Thymus (tissue), 11 donors: ENCODE measurements at regions not wholly inside any gene's neighbourhood (a gene's known extent, or its start where the extent isn't known, plus 50 kb on each side); places are given as distances from the start of the nearest gene placed in this dataset.
"Not testable (repeated sequence)": the region's sequence is repeated elsewhere in the genome, so short reads cannot be mapped to it uniquely, and the experiment has no call there.

Source experiments
- DNase-seq, 9 donors: peaks; one replicate each; pipeline ENCODE4 v3.0.0-alpha.2; 2013; ENCODE audit warnings: low spot score in 9 of 9, low read depth in 6 of 9, missing footprints in 1 of 9
- H3K27ac ChIP-seq, 2 donors: one replicate each; pipeline ENCODE4 v1.5.1; 2013; ENCODE audit warnings: control low read depth in 1 of 2, low read depth in 1 of 2, low read length in 1 of 2, mild to moderate bottlenecking in 1 of 2, moderate library complexity in 1 of 2
- H3K27me3 ChIP-seq, 2 donors: one replicate each; pipeline ENCODE4 v1.5.1; 2013; ENCODE audit warnings: low read length in 1 of 2; ENCODE audit not compliant: control insufficient read depth in 2 of 2, insufficient read depth in 1 of 2
- H3K36me3 ChIP-seq, 2 donors: one replicate each; pipeline ENCODE4 v1.5.1; 2013; ENCODE audit warnings: low read length in 1 of 2, mild to moderate bottlenecking in 1 of 2, moderate library complexity in 1 of 2; ENCODE audit not compliant: control insufficient read depth in 2 of 2, insufficient read depth in 2 of 2
- H3K4me1 ChIP-seq, 2 donors: one replicate each; pipeline ENCODE4 v1.5.1; 2013; ENCODE audit warnings: low read length in 2 of 2; ENCODE audit not compliant: control insufficient read depth in 2 of 2, insufficient read depth in 2 of 2
- H3K4me3 ChIP-seq, 2 donors: one replicate each; pipeline ENCODE4 v1.5.1; 2013; ENCODE audit warnings: low read length in 2 of 2, control low read depth in 1 of 2, mild to moderate bottlenecking in 1 of 2
- H3K9me3 ChIP-seq, 2 donors: one replicate each; pipeline ENCODE4 v1.5.1; 2013; ENCODE audit warnings: low read length in 1 of 2, mild to moderate bottlenecking in 1 of 2; ENCODE audit not compliant: control insufficient read depth in 2 of 2, insufficient read depth in 1 of 2
- WGBS: extraction: QIAGEN DNeasy Blood & Tissue Kit; methylation state at CpG from one replicate; pipeline ENCODE4 v1.1.7; 2013; 5-methylcytosine and 5-hydroxymethylcytosine counted together
- donor health status: healthy.

DNA sequence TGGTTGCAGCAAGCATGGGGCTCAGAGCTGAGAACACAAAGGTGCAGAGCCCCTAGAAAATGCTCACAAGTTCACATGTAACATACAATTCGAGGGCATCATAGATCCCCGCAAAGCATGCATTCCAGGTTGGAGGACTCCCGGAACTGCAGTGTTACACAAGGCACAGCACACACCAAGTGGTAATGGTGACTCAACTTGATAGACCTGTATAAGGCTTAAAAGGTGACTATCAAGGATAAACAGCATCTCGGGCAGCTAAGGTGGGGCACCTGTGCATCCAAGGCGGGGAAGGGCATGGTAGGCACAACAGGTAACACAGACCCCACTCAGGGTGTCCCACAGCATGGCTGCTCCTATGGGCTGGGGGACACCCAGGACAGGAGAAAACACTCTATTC lies 167.3 kb downstream of the KLRB1 start:
- not testable (repeated sequence) for H3K4me3 ChIP-seq, DNase-seq, H3K9me3 ChIP-seq, H3K27ac ChIP-seq, H3K36me3 ChIP-seq, H3K27me3 ChIP-seq, H3K4me1 ChIP-seq
- 91% methylated on average over 5 of the region's 5 CpGs for WGBS

DNA sequence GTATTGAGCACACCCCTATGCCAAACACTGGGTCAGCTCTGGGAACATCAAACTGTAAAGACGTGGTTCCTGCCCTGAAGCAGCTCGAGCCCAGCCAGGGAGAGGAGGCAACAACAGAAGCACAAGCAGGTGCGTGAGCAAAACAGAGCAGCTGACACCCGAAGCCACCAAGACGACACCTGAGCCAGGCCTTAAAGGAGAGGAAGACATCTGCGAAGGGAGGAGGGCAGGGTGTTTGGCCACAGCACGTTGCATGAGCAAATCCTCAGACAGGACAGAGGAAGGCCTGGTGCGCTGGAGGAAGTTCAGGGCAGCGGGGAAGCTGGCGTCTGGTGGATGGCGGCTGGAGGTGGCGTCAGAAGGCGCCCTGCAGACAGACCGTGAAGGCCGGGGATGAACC lies 172.0 kb downstream of the KLRB1 start:
- 46% methylated on average over 8 of the region's 15 CpGs for WGBS
- H3K27ac ChIP-seq: peak overlapping the region in 1 of 2 donors; percentile 48
- not testable (repeated sequence) for H3K9me3 ChIP-seq, H3K4me3 ChIP-seq, DNase-seq, H3K27me3 ChIP-seq, H3K36me3 ChIP-seq, H3K4me1 ChIP-seq

DNA sequence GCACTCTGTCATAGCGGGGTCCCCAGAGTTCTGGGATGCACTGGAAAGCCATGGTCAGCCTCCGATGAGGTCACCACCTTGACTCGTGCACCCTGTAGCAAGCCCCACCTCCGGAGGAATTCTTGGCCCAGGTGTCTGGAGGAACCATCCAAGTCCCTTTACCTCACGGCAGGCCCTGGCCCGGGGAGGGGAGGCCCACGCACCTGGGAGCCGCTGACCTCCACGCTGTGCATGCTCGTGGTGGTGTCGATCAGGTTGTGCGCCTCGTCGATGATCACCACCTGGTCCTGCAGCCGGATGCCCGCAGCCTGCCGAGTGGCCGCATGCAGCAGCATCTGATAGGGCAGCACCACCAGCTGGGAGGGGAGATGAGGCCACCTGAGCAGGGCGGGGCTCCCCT lies 177.3 kb downstream of the KLRB1 start:
- 97% methylated on average over 19 of the region's 19 CpGs for WGBS
- not testable (repeated sequence) for DNase-seq

DNA sequence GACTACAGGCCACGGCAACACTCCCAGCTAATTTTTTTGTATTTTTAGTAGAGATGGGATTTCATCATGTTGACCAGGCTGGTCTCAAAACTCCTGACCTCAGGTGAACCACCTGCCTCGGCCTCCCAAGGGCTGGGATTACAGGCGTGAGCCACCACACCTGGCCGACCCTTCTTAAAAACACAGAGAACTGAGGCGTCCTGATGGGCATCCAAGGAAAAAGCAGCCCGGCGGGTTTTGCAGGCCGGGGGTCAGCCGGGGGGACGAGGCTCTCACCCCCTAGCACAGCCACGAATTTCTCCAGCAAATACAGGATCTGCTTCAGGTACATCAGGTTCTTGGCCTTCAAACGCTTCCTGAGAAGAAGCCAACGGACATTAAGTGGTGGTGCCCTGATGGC lies 178.9 kb downstream of the KLRB1 start:
- not testable (repeated sequence) for H3K27ac ChIP-seq, H3K27me3 ChIP-seq, H3K4me1 ChIP-seq, H3K9me3 ChIP-seq, H3K4me3 ChIP-seq, DNase-seq
- 97% methylated on average over 11 of the region's 13 CpGs for WGBS
- H3K36me3 ChIP-seq: peaks cover 11 to 13% of the 10 kb centered on the region in 2 donors

More for the DNA sequence above, 177.3 kb downstream of the KLRB1 start:
- H3K36me3 ChIP-seq, H3K4me1 ChIP-seq, H3K4me3 ChIP-seq, H3K27me3 ChIP-seq, H3K27ac ChIP-seq, H3K9me3 ChIP-seq: not testable (repeated sequence)

DNA sequence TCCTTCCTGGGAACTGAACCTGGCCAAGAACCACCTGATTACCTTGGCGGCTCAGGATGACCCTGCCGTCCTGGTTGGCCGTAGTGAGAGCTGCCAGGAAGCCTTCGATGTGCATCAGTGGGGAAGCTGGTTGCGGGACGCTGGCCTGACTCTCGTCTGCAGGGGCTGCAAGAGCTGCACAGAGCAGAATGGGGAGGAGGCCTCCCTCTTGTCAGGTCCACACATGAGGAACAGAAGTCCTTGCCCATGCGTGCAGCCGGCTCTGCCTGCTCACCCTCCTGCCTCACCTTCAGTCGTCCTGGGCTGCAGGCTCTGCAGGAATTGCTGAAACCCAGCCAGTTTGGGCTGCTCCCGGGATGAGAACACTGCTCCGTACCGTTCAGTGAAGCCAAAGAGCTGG lies 182.3 kb downstream of the KLRB1 start:
- H3K27ac ChIP-seq, H3K4me1 ChIP-seq, DNase-seq, H3K9me3 ChIP-seq, H3K27me3 ChIP-seq, H3K4me3 ChIP-seq: not testable (repeated sequence)
- WGBS: 94% methylated on average over 10 of the region's 13 CpGs
- H3K36me3 ChIP-seq: peaks cover 16 to 22% of the 10 kb centered on the region in 2 donors

DNA sequence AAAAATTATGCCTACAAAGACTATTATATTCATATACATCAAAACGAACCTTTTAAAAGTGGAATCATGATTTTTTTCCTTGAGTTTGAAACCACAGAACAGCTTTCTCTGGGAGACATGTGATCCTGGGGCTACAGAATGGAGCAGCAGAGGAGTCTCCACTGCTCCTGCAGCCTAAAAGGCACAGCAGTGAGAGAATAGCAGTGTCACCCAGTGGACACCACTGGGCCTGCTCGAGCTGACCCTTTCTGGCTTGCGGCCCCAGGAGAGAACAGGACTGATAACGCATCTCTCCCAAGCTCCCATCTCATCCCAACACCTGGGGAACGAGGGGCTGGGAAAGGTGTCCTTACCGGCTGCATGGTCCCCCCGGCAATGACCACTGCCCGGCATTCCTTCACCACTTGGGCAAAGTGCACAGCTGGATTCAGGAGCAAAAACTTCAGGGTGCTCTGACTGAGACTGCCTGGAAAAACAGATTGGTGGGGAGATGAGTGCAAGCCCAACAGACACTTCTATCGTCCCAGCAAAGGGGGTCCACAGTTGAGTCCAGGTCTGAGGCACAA lies 183.5 kb downstream of the KLRB1 start:
- not testable (repeated sequence) for H3K27ac ChIP-seq, H3K4me3 ChIP-seq, H3K9me3 ChIP-seq, H3K27me3 ChIP-seq, DNase-seq, H3K4me1 ChIP-seq
- peaks cover 18 to 25% of the 10 kb centered on the region in 2 donors for H3K36me3 ChIP-seq
- 95% methylated on average over 9 of the region's 9 CpGs for WGBS

DNA sequence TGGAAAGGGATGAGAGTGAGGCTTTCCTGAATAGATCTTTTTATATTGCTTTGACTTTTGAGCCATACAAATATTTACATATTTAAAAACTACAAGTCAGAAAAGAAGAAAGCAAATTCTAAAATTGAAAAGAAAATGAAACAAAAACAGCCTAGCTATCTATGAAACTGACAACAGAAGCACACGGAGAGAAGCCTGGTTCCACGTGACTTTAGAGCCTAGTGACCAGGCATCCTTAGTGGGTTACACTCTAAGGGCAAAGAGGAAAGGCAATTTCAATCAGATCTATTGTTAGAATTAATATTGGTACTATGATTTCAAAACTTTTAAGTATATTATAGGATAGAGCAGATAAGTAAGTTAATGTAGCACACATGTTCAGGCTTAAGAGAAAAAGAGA lies 185.0 kb downstream of the KLRB1 start:
- H3K9me3 ChIP-seq, H3K4me1 ChIP-seq, DNase-seq, H3K27me3 ChIP-seq, H3K4me3 ChIP-seq, H3K27ac ChIP-seq: not testable (repeated sequence)
- peaks cover 18 to 25% of the 10 kb centered on the region in 2 donors for H3K36me3 ChIP-seq
- no CpG with 5 or more reads among the region's 2 CpGs for WGBS

DNA sequence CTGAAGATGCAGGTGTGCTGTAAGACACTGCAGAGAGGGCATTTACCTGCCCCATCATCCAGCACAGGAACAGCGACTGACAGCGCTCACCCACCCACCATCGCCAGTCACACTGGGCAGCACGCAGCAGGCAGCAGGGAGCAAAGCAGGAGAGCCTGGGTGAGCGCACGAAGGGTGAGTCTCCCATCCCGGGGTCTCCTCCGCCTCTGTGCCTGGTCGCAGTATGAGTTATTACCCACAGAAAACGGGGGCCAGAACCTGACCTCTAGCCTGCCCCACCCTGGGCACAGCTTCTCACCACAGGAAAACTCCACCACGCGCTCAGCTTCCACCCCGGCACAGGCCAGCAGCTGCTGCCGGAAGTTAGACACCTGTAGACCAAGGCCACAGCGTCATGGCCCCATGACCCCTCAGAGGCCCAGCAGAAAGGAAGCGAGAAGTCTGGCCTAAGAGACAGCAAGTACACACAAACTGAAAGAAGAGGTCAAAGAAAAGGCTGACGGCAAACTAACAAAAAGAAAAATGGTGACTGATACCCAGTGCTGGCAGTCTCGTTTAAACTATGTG lies 186.1 kb downstream of the KLRB1 start:
- H3K4me1 ChIP-seq, H3K4me3 ChIP-seq, H3K9me3 ChIP-seq, DNase-seq, H3K27ac ChIP-seq, H3K27me3 ChIP-seq: not testable (repeated sequence)
- 99% methylated on average over 16 of the region's 18 CpGs for WGBS
- peaks cover 15 to 23% of the 10 kb centered on the region in 2 donors for H3K36me3 ChIP-seq

DNA sequence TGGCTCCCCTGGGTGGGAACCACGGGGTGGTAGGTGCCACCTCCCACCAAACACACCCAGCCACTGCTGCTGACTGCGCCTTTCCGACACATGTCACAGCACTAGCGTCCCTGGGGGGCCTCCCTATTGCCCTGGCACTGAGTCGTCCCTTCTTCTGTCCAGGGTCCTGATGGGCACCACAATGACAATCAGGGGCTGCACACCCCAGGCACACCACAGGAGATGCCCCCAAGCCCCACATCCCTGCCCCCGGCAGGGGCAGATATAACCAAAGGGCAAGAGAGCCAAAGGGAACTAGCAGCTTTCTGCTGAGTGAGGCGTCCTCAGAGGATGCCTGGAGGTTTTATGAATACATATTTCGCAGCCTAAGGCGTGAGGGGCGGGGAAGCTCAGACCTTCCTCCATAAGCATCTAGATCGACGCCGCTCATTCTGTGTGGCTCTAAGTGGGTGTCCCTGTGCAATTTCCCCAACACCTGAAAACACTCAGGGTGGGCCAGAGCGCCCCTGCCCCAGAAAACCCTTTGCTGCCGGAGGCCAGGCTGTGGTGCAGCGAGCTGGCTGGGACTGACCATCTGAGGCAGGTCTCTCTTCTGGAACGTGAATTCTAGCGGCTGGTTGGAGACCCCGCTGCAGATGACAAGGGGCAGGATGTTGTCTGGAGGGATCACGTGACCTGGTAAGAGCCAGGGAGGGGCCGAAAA lies 186.7 kb downstream of the KLRB1 start:
- not testable (repeated sequence) for DNase-seq, H3K4me1 ChIP-seq, H3K9me3 ChIP-seq, H3K27me3 ChIP-seq, H3K27ac ChIP-seq, H3K4me3 ChIP-seq
- WGBS: 97% methylated on average over 21 of the region's 21 CpGs
- peaks cover 15 to 23% of the 10 kb centered on the region in 2 donors for H3K36me3 ChIP-seq
